ENCODE measurements at regions not wholly inside any gene's neighbourhood (a gene's known extent, or its start where the extent isn't known, plus 50 kb on each side); places are given as distances from the start of the nearest gene placed in this dataset.

- H3K27ac ChIP-seq: no peak overlapping the region
- no peak overlapping the region for H3K4me3 ChIP-seq
- H3K4me1 ChIP-seq: peaks cover 3% of the 10 kb centered on the region; the same call in 1 of the 2 replicates
- H3K9me3 ChIP-seq (replicated peaks): no peaks in the 10 kb centered on the region
- no peak for DNase-seq
- no peaks in the 10 kb centered on the region for H3K27me3 ChIP-seq
- no peaks in the 10 kb centered on the region for H3K36me3 ChIP-seq
Measured at GRCh38 chr12:77777274-77777673, 53.4 kb upstream of the NAV3 start.

GRCh38 chr12:77774761-77775160, 55.9 kb upstream of the NAV3 start:
- H3K27me3 ChIP-seq: no peaks in the 10 kb centered on the region
- peaks cover 3% of the 10 kb centered on the region; the same call in 1 of the 2 replicates for H3K4me1 ChIP-seq
- H3K4me3 ChIP-seq: no peak overlapping the region
- DNase-seq: no peak
- no peaks in the 10 kb centered on the region for H3K9me3 ChIP-seq (replicated peaks)
- H3K36me3 ChIP-seq: no peaks in the 10 kb centered on the region
- H3K27ac ChIP-seq: no peak overlapping the region

GRCh38 chr12:77772676-77773298, 57.9 kb upstream of the NAV3 start:
- no peaks in the 10 kb centered on the region for H3K9me3 ChIP-seq (replicated peaks)
- no peak overlapping the region for H3K4me3 ChIP-seq
- peaks cover 3% of the 10 kb centered on the region; the same call in 1 of the 2 replicates for H3K4me1 ChIP-seq
- H3K36me3 ChIP-seq: no peaks in the 10 kb centered on the region
- H3K27ac ChIP-seq: peak overlapping the region; percentile 23; the same call in 1 of the 2 replicates
- H3K27me3 ChIP-seq: no peaks in the 10 kb centered on the region
- DNase-seq: peak; percentile 5 to 54

- Histone ChIP-seq H3K36me3 (no peaks in the 10 kb centered on the region), H3K27ac (no peak overlapping the region), H3K4me3 (no peak overlapping the region), H3K27me3 (no peaks in the 10 kb centered on the region), H3K4me1 (peaks cover 3% of the 10 kb centered on the region; the same call in 1 of the 2 replicates), H3K9me3 (replicated peaks) (no peaks in the 10 kb centered on the region)
- no peak for DNase-seq
Measured at GRCh38 chr12:77768558-77768957, 62.1 kb upstream of the NAV3 start.

- peaks cover 3% of the 10 kb centered on the region; the same call in 1 of the 2 replicates for H3K4me1 ChIP-seq
- H3K27ac ChIP-seq: no peak overlapping the region
- H3K27me3 ChIP-seq: no peaks in the 10 kb centered on the region
- no peak overlapping the region for H3K4me3 ChIP-seq
- DNase-seq: no peak
- H3K9me3 ChIP-seq (replicated peaks): no peaks in the 10 kb centered on the region
- H3K36me3 ChIP-seq: no peaks in the 10 kb centered on the region
Measured at GRCh38 chr12:77767756-77768343, 62.8 kb upstream of the NAV3 start.

- Histone ChIP-seq H3K4me1 (no peaks in the 10 kb centered on the region; the same call in 1 of the 2 replicates), H3K27me3 (no peaks in the 10 kb centered on the region), H3K9me3 (replicated peaks) (no peaks in the 10 kb centered on the region), H3K27ac (no peak overlapping the region), H3K36me3 (no peaks in the 10 kb centered on the region), H3K4me3 (no peak overlapping the region)
- DNase-seq: no peak
Measured at GRCh38 chr12:77767335-77767734, 63.4 kb upstream of the NAV3 start.

GRCh38 chr12:77766224-77766623, 64.5 kb upstream of the NAV3 start:
- Histone ChIP-seq H3K36me3 (no peaks in the 10 kb centered on the region), H3K4me1 (no peaks in the 10 kb centered on the region), H3K9me3 (replicated peaks) (no peaks in the 10 kb centered on the region), H3K27me3 (no peaks in the 10 kb centered on the region), H3K27ac (no peak overlapping the region), H3K4me3 (no peak overlapping the region)
- DNase-seq: no peak

- no peaks in the 10 kb centered on the region for H3K4me1 ChIP-seq
- no peak for DNase-seq
- no peak overlapping the region for H3K27ac ChIP-seq
- H3K4me3 ChIP-seq: no peak overlapping the region
- no peaks in the 10 kb centered on the region for H3K36me3 ChIP-seq
- H3K9me3 ChIP-seq (replicated peaks): no peaks in the 10 kb centered on the region
- no peaks in the 10 kb centered on the region for H3K27me3 ChIP-seq
Measured at GRCh38 chr12:77761286-77761685, 69.4 kb upstream of the NAV3 start.

GRCh38 chr12:77760271-77761025, 70.2 kb upstream of the NAV3 start:
- Histone ChIP-seq H3K27ac (no peak overlapping the region), H3K9me3 (replicated peaks) (no peaks in the 10 kb centered on the region), H3K36me3 (no peaks in the 10 kb centered on the region), H3K27me3 (no peaks in the 10 kb centered on the region), H3K4me1 (no peaks in the 10 kb centered on the region), H3K4me3 (no peak overlapping the region)
- no peak for DNase-seq

- DNase-seq: no peak
- Histone ChIP-seq H3K9me3 (replicated peaks) (no peaks in the 10 kb centered on the region), H3K36me3 (no peaks in the 10 kb centered on the region), H3K27ac (no peak overlapping the region), H3K27me3 (0 out of 2 replicates have a peak, but pooled peaks cover 4% of the 10 kb centered on the region), H3K4me3 (no peak overlapping the region), H3K4me1 (no peaks in the 10 kb centered on the region)
Measured at GRCh38 chr12:77754086-77754485, 76.6 kb upstream of the NAV3 start.

GRCh38 chr12:77751939-77752338, 78.8 kb upstream of the NAV3 start:
- Histone ChIP-seq H3K27me3 (0 out of 2 replicates have a peak, but pooled peaks cover 4% of the 10 kb centered on the region), H3K4me1 (no peaks in the 10 kb centered on the region), H3K9me3 (replicated peaks) (no peaks in the 10 kb centered on the region), H3K4me3 (no peak overlapping the region), H3K36me3 (no peaks in the 10 kb centered on the region), H3K27ac (no peak overlapping the region)
- DNase-seq: no peak

- no peak overlapping the region for H3K27ac ChIP-seq
Measured at GRCh38 chr12:77746096-77746495, 84.6 kb upstream of the NAV3 start.

GRCh38 chr12:77745624-77746023, 85.1 kb upstream of the NAV3 start:
- DNase-seq: no peak
- Histone ChIP-seq H3K4me3 (no peak overlapping the region), H3K27me3 (no peaks in the 10 kb centered on the region), H3K9me3 (replicated peaks) (no peaks in the 10 kb centered on the region), H3K27ac (no peak overlapping the region), H3K36me3 (no peaks in the 10 kb centered on the region), H3K4me1 (no peaks in the 10 kb centered on the region)

More at GRCh38 chr12:77746096-77746495, 84.6 kb upstream of the NAV3 start:
- DNase-seq: peak; percentile 6 to 41
- no peak overlapping the region for H3K4me3 ChIP-seq
- no peaks in the 10 kb centered on the region for H3K4me1 ChIP-seq
- H3K9me3 ChIP-seq (replicated peaks): no peaks in the 10 kb centered on the region
- no peaks in the 10 kb centered on the region for H3K36me3 ChIP-seq
- no peaks in the 10 kb centered on the region for H3K27me3 ChIP-seq

GRCh38 chr12:77742631-77743030, 88.1 kb upstream of the NAV3 start:
- H3K36me3 ChIP-seq: no peaks in the 10 kb centered on the region
- H3K4me1 ChIP-seq: no peaks in the 10 kb centered on the region
- H3K4me3 ChIP-seq: no peak overlapping the region
- H3K27me3 ChIP-seq: no peaks in the 10 kb centered on the region
- no peak for DNase-seq
- no peaks in the 10 kb centered on the region for H3K9me3 ChIP-seq (replicated peaks)
- H3K27ac ChIP-seq: no peak overlapping the region

GRCh38 chr12:77741974-77742517, 88.6 kb upstream of the NAV3 start:
- Histone ChIP-seq H3K36me3 (no peaks in the 10 kb centered on the region), H3K9me3 (replicated peaks) (no peaks in the 10 kb centered on the region), H3K27ac (no peak overlapping the region), H3K4me3 (no peak overlapping the region), H3K4me1 (no peaks in the 10 kb centered on the region), H3K27me3 (no peaks in the 10 kb centered on the region)
- DNase-seq: no peak

Measured in SJCRH30 (cell line).